SHP77 (cell line): ENCODE measurements at regions not wholly inside any gene's neighbourhood (a gene's known extent, or its start where the extent isn't known, plus 50 kb on each side); places are given as distances from the start of the nearest gene placed in this dataset.
"Not testable (repeated sequence)": the region's sequence is repeated elsewhere in the genome, so short reads cannot be mapped to it uniquely, and the experiment has no call there.

Experiments used
- DNase-seq, 2 experiments: peaks; one replicate each; lab custom pipeline; 2025; lab: John Stamatoyannopoulos, UW

- peak; percentile 90 to 93 for DNase-seq
Observed at GRCh38 chr3:177358091-177358976, 161.1 kb upstream of the TBL1XR1 start.

GRCh38 chr3:177358977-177359592 lies 161.8 kb upstream of the TBL1XR1 start:
- peak; percentile 72 to 76 for DNase-seq

- DNase-seq, result peak; percentile 97 to 98
Observed at GRCh38 chr3:177359593-177360357, 162.5 kb upstream of the TBL1XR1 start.

- no peak for DNase-seq
Observed at GRCh38 chr3:177361081-177361938, 164.0 kb upstream of the TBL1XR1 start.

GRCh38 chr3:177362626-177363025 lies 165.3 kb upstream of the TBL1XR1 start:
- peak in 1 of 2 experiments; percentile 19 for DNase-seq

- no peak for DNase-seq
Observed at GRCh38 chr3:177364236-177364635, 167.0 kb upstream of the TBL1XR1 start.

GRCh38 chr3:177365294-177365693 lies 168.0 kb upstream of the TBL1XR1 start:
- DNase-seq, result not testable (repeated sequence)

GRCh38 chr3:177367788-177368187 lies 170.5 kb upstream of the TBL1XR1 start:
- peak in 1 of 2 experiments; percentile 25 for DNase-seq

- DNase-seq, result no peak
Observed at GRCh38 chr3:177370246-177370822, 173.1 kb upstream of the TBL1XR1 start.

- no peak for DNase-seq
Observed at GRCh38 chr3:177371146-177371545, 173.9 kb upstream of the TBL1XR1 start.

- peak; percentile 79 to 83 for DNase-seq
Observed at GRCh38 chr3:177371888-177372287, 174.6 kb upstream of the TBL1XR1 start.

- DNase-seq, result no peak
Observed at GRCh38 chr3:177374323-177374722, 177.0 kb upstream of the TBL1XR1 start.

GRCh38 chr3:177375316-177375715 lies 178.0 kb upstream of the TBL1XR1 start:
- DNase-seq, result no peak

- no peak for DNase-seq
Observed at GRCh38 chr3:177377166-177377565, 179.9 kb upstream of the TBL1XR1 start.

GRCh38 chr3:177378168-177378567 lies 180.9 kb upstream of the TBL1XR1 start:
- no peak for DNase-seq

- no peak for DNase-seq
Observed at GRCh38 chr3:177379045-177379444, 181.8 kb upstream of the TBL1XR1 start.

GRCh38 chr3:177381070-177381469 lies 183.8 kb upstream of the TBL1XR1 start:
- no peak for DNase-seq

- no peak for DNase-seq
Observed at GRCh38 chr3:177382944-177383343, 185.7 kb upstream of the TBL1XR1 start.

GRCh38 chr3:177385186-177385585 lies 187.9 kb upstream of the TBL1XR1 start:
- DNase-seq, result no peak

GRCh38 chr3:177385831-177386301 lies 188.6 kb upstream of the TBL1XR1 start:
- no peak for DNase-seq

- DNase-seq, result no peak
Observed at GRCh38 chr3:177388209-177388608, 190.9 kb upstream of the TBL1XR1 start.
